ENCODE measurements at regions not wholly inside any gene's neighbourhood (a gene's known extent, or its start where the extent isn't known, plus 50 kb on each side); places are given as distances from the start of the nearest gene placed in this dataset.
"Not testable (repeated sequence)": the region's sequence is repeated elsewhere in the genome, so short reads cannot be mapped to it uniquely, and the experiment has no call there.

DNA sequence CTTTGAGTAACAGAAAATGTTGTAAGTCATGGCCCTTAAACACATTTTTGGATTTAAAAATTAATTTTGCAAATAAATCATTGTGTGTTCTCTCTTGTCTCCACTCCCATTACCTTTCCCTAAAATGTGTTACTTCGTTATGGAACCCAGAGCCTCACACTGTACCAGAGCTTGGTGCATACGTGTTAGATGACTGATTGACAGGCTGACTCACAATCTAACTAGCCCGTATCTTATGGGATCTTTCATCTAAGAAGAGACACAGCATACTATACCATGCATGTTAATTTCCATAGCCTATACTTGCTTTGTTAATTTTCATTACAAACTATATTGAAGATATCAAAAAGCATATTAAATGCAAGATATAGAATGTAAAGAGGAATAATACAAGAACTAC, 87.1 kb downstream of the SPRY4 start:
- intact Hi-C loops (cut with DNase I) = no loop called here

DNA sequence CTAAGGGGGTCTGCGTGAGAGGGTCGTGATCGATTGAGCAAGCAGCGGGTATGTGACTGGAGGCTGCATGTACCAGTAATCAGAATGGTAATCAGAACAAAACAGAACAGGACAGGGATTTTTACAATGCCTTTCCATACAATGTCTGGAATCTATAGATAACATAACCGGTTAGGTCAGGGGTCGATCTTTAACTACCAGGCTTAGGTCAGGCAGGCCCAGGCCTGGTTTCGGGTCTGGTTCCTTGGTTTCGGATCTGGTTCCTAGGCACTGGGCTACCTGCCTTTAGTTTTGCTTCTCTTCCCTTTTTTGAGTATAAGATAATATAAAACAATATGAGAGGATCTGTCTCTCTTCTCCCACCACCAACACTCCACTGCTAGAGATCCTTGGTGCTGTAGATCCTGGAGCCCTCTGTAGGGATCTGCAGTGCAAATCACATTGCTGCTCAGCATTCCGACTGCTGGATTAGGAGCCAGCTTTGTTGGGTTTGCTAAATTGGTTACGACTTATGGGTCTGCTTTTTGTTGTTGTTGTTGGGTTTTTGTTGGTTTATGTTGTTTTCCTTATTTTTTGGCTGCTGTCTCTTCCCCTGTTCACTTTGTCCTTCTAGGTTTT, 88.0 kb downstream of the SPRY4 start:
- FAIRE-seq; H3K9ac ChIP-seq (ENCODE audit: low read length in 3 of 3); intact Hi-C loops (cut with DNase I); H3K4me3 ChIP-seq (ENCODE audit: low read length in 3 of 3); H3K9me3 ChIP-seq (ENCODE audit: control insufficient read depth in 2 of 3, insufficient read depth in 1 of 3, low read length in 3 of 3); H3K27ac ChIP-seq (ENCODE audit: low read depth in 2 of 2, low read length in 2 of 2); H3K36me3 ChIP-seq (ENCODE audit: control insufficient read depth in 2 of 3, insufficient read depth in 3 of 3, low read length in 3 of 3); DNase-seq; H3K27me3 ChIP-seq (ENCODE audit: control insufficient read depth, insufficient read depth, low read length); H3K4me1 ChIP-seq (ENCODE audit: control insufficient read depth in 2 of 3, insufficient read depth in 2 of 3, low read depth in 1 of 3, low read length in 3 of 3): not testable (repeated sequence)

More for the DNA sequence above, 87.1 kb downstream of the SPRY4 start:
- Histone ChIP-seq H3K27me3 (ENCODE audit: control insufficient read depth, insufficient read depth, low read length) (no peaks in the 10 kb centered on the region), H3K4me3 (ENCODE audit: low read length in 3 of 3) (no peak overlapping the region), H3K9ac (ENCODE audit: low read length in 3 of 3) (no peak overlapping the region), H3K27ac (ENCODE audit: low read depth in 2 of 2, low read length in 2 of 2) (no peak overlapping the region), H3K36me3 (ENCODE audit: control insufficient read depth in 2 of 3, insufficient read depth in 3 of 3, low read length in 3 of 3) (no peaks in the 10 kb centered on the region), H3K4me1 (ENCODE audit: control insufficient read depth in 2 of 3, insufficient read depth in 2 of 3, low read depth in 1 of 3, low read length in 3 of 3) (no peaks in the 10 kb centered on the region), H3K9me3 (ENCODE audit: control insufficient read depth in 2 of 3, insufficient read depth in 1 of 3, low read length in 3 of 3) (no peaks in the 10 kb centered on the region)
- FAIRE-seq (no peak), DNase-seq (no peak)
- TF ChIP-seq, protein P1, sequence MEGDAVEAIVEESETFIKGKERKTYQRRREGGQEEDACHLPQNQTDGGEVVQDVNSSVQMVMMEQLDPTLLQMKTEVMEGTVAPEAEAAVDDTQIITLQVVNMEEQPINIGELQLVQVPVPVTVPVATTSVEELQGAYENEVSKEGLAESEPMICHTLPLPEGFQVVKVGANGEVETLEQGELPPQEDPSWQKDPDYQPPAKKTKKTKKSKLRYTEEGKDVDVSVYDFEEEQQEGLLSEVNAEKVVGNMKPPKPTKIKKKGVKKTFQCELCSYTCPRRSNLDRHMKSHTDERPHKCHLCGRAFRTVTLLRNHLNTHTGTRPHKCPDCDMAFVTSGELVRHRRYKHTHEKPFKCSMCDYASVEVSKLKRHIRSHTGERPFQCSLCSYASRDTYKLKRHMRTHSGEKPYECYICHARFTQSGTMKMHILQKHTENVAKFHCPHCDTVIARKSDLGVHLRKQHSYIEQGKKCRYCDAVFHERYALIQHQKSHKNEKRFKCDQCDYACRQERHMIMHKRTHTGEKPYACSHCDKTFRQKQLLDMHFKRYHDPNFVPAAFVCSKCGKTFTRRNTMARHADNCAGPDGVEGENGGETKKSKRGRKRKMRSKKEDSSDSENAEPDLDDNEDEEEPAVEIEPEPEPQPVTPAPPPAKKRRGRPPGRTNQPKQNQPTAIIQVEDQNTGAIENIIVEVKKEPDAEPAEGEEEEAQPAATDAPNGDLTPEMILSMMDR (IDR thresholded peaks at IDR 0.05; ENCODE audit: borderline replicate concordance, extremely low read depth, insufficient read depth) = no peak

DNA sequence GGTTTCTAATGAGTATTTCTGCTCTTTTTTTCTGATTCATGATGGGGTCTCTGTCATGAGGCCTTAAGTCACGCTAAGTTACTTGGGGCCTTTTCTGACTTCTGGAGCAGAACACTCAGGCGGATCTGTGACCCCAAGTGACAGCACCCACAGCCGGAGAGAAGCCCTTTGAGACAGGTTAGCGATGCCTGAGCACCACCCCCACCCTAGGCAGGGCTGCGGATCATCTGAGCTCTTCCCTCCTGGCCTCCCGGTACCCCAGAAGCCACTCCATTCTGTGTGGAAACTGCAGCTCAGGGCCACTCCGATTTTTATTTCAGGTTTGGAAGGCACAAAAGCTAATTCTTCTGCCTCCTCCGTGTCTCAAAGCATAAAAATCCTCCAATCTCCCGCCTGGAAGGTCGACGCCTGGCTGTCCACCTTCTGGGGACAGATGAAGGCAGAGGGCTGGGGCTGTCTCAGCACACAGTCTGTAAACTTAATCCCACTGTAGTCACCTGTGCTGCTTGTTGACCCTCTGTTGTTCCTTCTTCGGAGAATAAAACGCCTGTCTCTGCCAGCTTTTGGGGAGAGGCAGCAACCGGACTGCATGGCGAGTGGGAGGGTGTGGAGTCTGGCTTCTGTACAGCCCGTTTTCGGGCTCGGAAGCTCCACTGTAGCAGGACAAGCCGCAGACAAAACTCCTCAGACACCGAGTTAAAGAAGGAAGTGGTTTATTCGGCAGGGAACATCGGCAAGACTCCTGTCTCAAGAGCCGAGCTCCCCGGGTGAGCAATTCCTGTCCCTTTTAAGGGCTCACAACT, 88.8 kb downstream of the SPRY4 start:
- intact Hi-C loops (cut with DNase I) = no loop called here
- DNase-seq = no peak
- TF ChIP-seq, protein P1 (IDR thresholded peaks at IDR 0.05; ENCODE audit: borderline replicate concordance, extremely low read depth, insufficient read depth) = no peak
- H3K27ac ChIP-seq (ENCODE audit: low read depth in 2 of 2, low read length in 2 of 2) = no peak overlapping the region
- H3K9me3 ChIP-seq (ENCODE audit: control insufficient read depth in 2 of 3, insufficient read depth in 1 of 3, low read length in 3 of 3) = no peaks in the 10 kb centered on the region
- H3K9ac ChIP-seq (ENCODE audit: low read length in 3 of 3) = no peak overlapping the region
- no peaks in the 10 kb centered on the region for H3K4me1 ChIP-seq (ENCODE audit: control insufficient read depth in 2 of 3, insufficient read depth in 2 of 3, low read depth in 1 of 3, low read length in 3 of 3)
- H3K27me3 ChIP-seq (ENCODE audit: control insufficient read depth, insufficient read depth, low read length) = no peaks in the 10 kb centered on the region
- no peak overlapping the region for H3K4me3 ChIP-seq (ENCODE audit: low read length in 3 of 3)
- no peaks in the 10 kb centered on the region for H3K36me3 ChIP-seq (ENCODE audit: control insufficient read depth in 2 of 3, insufficient read depth in 3 of 3, low read length in 3 of 3)
- no peak for FAIRE-seq

DNA sequence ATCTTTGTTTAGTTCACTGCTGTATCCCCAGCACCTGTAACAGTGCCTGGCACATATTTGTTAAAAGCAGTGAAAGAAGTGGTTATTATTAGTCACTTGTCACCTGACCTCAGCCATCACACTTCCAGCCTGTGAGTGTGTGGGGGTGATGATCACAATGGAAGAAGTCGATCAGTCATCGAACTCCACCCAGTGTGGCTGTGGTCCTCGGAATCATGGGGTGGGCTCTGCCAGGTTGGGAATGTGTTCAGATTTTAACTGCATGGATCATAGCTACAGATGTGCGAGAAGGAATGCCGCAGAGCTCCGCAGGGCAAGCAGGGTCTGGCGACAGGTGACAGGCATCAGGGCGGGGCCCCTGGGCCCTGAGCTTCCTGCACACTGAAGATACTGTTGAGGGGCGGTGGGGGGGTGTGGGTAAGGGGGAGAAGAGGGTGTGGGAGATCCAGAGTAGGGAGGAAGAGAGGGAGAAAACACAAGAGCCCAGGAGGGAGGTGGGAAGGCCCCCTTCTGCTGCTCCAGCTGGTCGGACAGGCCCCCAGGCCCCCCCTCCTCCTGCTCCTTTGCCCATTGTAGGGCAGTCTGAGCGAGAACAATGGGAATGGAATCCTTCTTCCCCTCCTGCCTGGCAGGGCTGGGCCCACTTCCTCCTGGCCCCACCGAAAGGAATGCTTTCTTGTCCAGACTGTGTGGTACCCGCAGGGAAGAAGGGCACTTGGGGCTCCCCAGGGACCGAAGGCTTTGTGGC, 89.6 kb downstream of the SPRY4 start:
- TF ChIP-seq, protein P1 (IDR thresholded peaks at IDR 0.05; ENCODE audit: borderline replicate concordance, extremely low read depth, insufficient read depth) = no peak
- no peaks in the 10 kb centered on the region for H3K4me1 ChIP-seq (ENCODE audit: control insufficient read depth in 2 of 3, insufficient read depth in 2 of 3, low read depth in 1 of 3, low read length in 3 of 3)
- H3K9ac ChIP-seq (ENCODE audit: low read length in 3 of 3) = no peak overlapping the region
- intact Hi-C loops (cut with DNase I) = no loop called here
- DNase-seq (peak in 4 of 5 donors; percentile 32 to 60 (median 40)), FAIRE-seq (no peak)
- H3K9me3 ChIP-seq (ENCODE audit: control insufficient read depth in 2 of 3, insufficient read depth in 1 of 3, low read length in 3 of 3) = no peaks in the 10 kb centered on the region
- H3K27ac ChIP-seq (ENCODE audit: low read depth in 2 of 2, low read length in 2 of 2) = no peak overlapping the region
- no peaks in the 10 kb centered on the region for H3K27me3 ChIP-seq (ENCODE audit: control insufficient read depth, insufficient read depth, low read length)
- no peak overlapping the region for H3K4me3 ChIP-seq (ENCODE audit: low read length in 3 of 3)
- no peaks in the 10 kb centered on the region for H3K36me3 ChIP-seq (ENCODE audit: control insufficient read depth in 2 of 3, insufficient read depth in 3 of 3, low read length in 3 of 3)

Data from kidney (tissue), 13 donors.